GM12891 (cell line): ENCODE measurements at regions not wholly inside any gene's neighbourhood (a gene's known extent, or its start where the extent isn't known, plus 50 kb on each side); places are given as distances from the start of the nearest gene placed in this dataset.

Experiments
- DNase-seq: peaks from one replicate; pipeline ENCODE4 v3.0.0; 2011; ENCODE audit warnings: low spot score; ENCODE audit not compliant: insufficient read length
- FAIRE-seq: peaks from 2 replicates; lab custom pipeline; 2011; peaks lifted over from hg19 to GRCh38; lab: Jason Lieb, UNC
- PAX5 ChIP-seq: IDR thresholded peaks from 2 replicates; pipeline ENCODE4 v1.6.1; 2011; ENCODE audit warnings: low read length, moderate library complexity, mild to moderate bottlenecking; ENCODE audit not compliant: insufficient read depth, severe bottlenecking
- POLR2A ChIP-seq: IDR thresholded peaks from 2 replicates; pipeline ENCODE4 v1.6.1; 2011; ENCODE audit warnings: low read depth, low read length, control low read depth
- POLR2AphosphoS5 ChIP-seq: IDR thresholded peaks from 2 replicates; pipeline ENCODE4 v1.6.1; 2011; ENCODE audit warnings: low read depth, low read length, control low read depth
- POU2F2 ChIP-seq: IDR thresholded peaks from 2 replicates; pipeline ENCODE4 v1.6.1; 2011; ENCODE audit warnings: low read depth, mild to moderate bottlenecking, control low read depth, low read length, moderate library complexity
- SPI1 ChIP-seq: IDR thresholded peaks from 2 replicates; pipeline ENCODE4 v1.6.1; 2011; ENCODE audit warnings: low read depth, low read length, control low read depth
- TAF1 ChIP-seq: IDR thresholded peaks from 2 replicates; pipeline ENCODE4 v1.6.1; 2011; ENCODE audit warnings: low read depth, low read length, control low read depth

DNA sequence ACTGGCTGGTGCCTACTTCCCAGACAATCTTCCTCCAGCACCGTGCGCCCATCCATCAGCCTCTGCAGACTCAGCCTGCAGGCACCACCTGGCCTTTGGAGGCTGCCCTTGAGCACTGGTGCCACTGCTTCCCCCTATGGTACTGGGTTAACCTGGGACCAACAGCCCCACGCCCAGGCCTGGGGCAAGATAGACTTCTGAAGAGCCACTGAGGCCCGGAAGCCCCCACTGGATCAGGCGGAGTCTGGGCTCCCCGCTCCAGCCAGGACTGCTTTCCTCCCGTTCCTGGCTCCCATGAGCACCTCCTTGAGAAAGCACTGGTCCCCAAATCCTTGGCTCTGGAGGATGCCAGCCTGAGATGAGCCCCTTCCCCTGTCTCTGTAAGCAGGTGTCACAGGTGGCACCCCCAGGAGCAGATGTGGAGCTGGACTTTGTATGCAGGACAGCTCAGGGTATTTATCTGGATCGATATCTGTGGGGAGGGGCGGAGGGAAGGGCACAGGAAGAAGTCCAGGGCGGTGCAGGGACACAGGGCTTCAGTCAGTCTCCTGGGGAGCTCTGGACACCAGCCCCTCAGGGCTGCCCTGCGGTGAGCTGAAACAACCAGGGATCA lies 206.5 kb upstream of the PPP2R2D start:
- DNase-seq (no peak), FAIRE-seq (no peak)
- TF ChIP-seq TAF1: no peak
- TF ChIP-seq POLR2AphosphoS5: no peak
- no peak for TF ChIP-seq POLR2A
- no peak for TF ChIP-seq SPI1
- no peak for TF ChIP-seq PAX5
- no peak for TF ChIP-seq POU2F2

DNA sequence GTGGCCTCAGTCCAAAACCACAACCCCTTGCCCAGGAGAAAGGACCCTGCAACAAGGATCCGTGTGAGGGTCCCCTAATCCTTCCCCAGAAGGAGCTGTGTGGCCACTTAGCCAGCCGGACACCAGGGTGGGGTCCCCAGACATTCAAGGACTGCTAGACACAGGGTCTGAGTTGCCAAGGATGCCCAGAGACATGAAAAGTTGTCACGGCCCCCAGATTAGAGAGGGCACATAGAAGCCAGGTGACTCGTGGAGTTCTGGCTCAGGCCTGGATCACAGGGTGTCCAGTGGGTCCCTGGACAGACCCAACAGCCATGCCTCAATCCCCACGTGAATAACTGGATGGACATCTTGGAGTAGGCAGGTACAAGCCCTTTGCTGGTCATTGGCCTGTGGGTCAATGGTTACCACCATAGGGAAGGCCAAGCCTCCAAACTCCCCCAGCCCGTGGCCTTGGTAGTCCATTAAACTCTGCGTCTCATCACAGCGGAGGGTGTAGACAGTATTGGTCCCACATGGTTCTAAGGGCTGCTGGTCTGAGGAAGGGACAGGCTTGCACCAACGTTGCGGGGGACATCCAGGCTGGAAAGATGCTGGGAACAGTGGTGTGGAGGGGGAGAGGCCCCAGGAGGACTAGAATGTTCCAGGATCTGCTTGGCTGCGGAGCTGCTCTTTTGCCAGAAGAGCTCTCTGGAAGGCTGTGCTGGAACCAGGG lies 205.9 kb upstream of the PPP2R2D start:
- no peak for DNase-seq
- no peak for TF ChIP-seq SPI1
- no peak for TF ChIP-seq PAX5
- TF ChIP-seq POU2F2: no peak
- no peak for TF ChIP-seq POLR2A
- no peak for TF ChIP-seq TAF1
- TF ChIP-seq POLR2AphosphoS5: no peak
- FAIRE-seq: no peak

DNA sequence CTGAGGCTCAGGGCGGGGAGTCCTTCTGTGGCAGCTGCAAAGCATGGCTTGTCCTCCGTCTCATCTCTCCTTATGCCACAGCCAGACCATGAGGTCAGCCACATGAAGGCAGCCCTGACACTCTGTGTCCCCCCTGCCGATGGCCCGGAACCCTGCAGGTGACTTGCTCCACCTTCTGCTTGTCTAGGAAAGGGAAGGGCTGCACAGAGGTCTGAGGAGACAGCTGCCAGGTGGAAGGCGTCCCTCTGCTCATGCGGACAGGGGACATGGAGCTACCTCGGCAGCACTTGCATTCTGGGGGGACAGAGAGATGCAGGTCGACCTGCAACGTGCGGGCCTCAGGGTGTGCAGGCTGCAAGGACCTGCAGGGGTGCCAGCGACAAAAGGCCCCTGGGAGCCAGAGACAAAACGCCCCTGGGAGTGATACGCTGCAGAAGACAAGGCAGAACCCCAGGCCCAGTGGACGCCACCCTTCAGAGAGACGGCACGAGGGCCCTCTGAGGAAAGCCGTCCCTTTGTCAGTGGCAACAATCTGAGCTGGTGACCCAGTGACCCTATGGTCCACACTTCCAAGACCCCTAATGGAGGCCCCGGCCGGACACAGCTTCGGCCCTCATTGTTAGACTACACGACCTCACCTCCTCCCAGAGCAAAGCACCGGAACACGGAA lies 205.2 kb upstream of the PPP2R2D start:
- no peak for TF ChIP-seq POLR2A
- DNase-seq (no peak), FAIRE-seq (no peak)

GRCh38 chr10:131697476-131698128 lies 203.2 kb upstream of the PPP2R2D start:
- no peak for DNase-seq
- FAIRE-seq: no peak
- no peak for TF ChIP-seq POU2F2
- no peak for TF ChIP-seq POLR2AphosphoS5
- no peak for TF ChIP-seq PAX5
- no peak for TF ChIP-seq SPI1
- TF ChIP-seq POLR2A: no peak
- TF ChIP-seq TAF1: no peak

DNA sequence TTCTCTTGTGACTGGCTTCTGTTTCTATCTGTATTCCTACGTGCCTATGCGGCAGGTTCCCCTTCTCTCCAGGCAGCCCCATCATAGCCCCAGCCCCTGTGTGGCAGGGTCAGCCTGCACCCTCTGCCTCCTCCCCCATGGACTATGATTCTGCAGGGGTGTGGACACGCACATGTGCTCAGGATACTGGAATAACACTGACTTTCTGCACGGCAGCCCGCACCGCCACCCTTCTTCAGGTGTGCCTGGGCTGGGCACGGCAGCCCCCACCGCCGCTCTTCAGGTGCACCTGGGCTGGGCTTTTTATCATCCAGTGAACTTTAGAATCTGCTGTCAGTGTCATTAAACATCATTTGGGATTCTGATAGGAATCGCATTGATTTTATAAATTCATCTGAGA lies 202.6 kb upstream of the PPP2R2D start:
- DNase-seq: no peak
- TF ChIP-seq POLR2AphosphoS5 (no peak), SPI1 (no peak), POLR2A (no peak), POU2F2 (no peak), PAX5 (no peak), TAF1 (no peak)
- FAIRE-seq: no peak

- DNase-seq (no peak), FAIRE-seq (no peak)
- TF ChIP-seq TAF1: no peak
- TF ChIP-seq POU2F2: no peak
- TF ChIP-seq POLR2A: no peak
- no peak for TF ChIP-seq SPI1
Measured at GRCh38 chr10:131698986-131699385, 201.8 kb upstream of the PPP2R2D start.

- FAIRE-seq (no peak), DNase-seq (no peak)
- TF ChIP-seq SPI1 (no peak), PAX5 (no peak), POLR2AphosphoS5 (no peak), POU2F2 (no peak), POLR2A (no peak)
Measured at GRCh38 chr10:131700032-131700431, 200.8 kb upstream of the PPP2R2D start.

DNA sequence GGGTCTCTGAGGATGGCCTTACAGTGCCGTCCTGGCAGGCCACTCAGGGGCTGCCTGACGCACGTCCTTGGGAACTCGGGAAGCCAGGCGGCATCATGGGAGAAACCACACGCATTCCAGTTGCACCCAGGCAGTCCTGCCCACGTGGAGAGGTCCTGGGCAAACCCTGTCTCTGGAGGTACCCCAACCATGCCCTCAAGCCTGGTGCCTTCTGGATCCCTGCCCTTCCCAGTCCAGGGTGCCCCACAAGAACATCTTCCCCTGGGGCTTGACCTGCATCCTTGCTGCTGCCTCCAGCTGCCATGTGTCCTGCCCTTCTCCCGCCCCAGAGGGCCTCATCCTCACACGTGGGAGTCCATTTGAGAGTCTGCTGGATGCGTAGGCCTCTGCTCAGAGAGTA lies 200.3 kb upstream of the PPP2R2D start:
- DNase-seq (no peak), FAIRE-seq (no peak)
- no peak for TF ChIP-seq POLR2AphosphoS5
- no peak for TF ChIP-seq SPI1
- TF ChIP-seq TAF1: no peak
- no peak for TF ChIP-seq POU2F2
- no peak for TF ChIP-seq PAX5
- no peak for TF ChIP-seq POLR2A

DNA sequence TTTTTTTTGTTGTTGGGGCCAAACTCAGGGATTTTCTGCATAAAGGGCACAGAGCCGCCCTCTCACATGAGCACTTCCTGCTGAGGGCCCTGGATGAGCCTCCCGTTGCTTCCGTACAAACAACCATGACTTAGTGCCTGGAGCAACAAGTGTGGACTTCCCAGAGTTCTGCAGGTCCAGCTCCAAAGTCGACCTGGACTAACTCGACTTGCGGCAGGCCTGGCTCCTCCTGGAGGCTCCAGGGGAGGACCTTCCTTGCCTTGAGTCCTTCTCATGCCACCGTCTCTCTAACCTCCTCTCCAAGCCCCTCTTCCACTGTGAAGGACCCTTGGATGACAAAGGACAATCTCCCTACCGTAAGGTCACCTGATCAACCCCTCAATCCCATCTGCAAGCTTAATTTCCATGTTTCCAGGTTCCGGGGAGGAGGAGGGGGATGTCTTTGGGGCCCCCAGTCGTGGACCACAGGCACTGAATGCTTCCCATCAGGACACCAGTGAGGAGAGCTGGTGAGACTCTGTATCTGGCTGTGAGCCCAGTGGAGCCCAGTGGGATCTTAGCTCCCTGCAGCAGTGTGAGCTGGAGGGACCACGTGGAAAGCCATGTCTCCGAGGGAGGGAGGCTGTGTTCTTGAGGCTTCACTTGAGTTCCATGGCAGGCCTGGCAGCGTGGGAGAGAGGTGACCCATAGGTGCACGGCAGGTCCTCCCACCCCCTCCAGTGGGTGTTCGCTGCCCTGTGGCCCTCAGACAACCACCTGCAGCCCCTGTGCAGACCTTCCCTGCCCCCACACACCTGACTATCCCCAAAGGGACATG lies 199.5 kb upstream of the PPP2R2D start:
- TF ChIP-seq POU2F2 (no peak), PAX5 (no peak), POLR2AphosphoS5 (no peak)
- FAIRE-seq (no peak), DNase-seq (no peak)
